H1 (cell line): ENCODE measurements at regions not wholly inside any gene's neighbourhood (a gene's known extent, or its start where the extent isn't known, plus 50 kb on each side); places are given as distances from the start of the nearest gene placed in this dataset.

Source experiments
- CTCF ChIA-PET: fragments of 300-600 bp; sonication (Branson Sonifier 250); formaldehyde crosslinking; loops from one replicate; lab custom pipeline; 2021; ENCODE audit not compliant: partially characterized antibody; lab: Charles Lee
- POLR2A ChIA-PET: fragments of 300-600 bp; sonication (Branson Sonifier 250); formaldehyde crosslinking; loops from one replicate; lab custom pipeline; 2021; ENCODE audit warnings: inconsistent platforms; ENCODE audit not compliant: partially characterized antibody; lab: Charles Lee
- DNase-seq, 2 experiments: peaks; one replicate each; pipeline versions ENCODE4 v3.0.0 to v3.0.0-alpha.2; 2010 to 2022; ENCODE audit warnings: low spot score in 2 of 2, low read depth in 1 of 2, mixed read lengths in 1 of 2
- FAIRE-seq: peaks from 2 replicates; lab custom pipeline; 2011; peaks lifted over from hg19 to GRCh38; lab: Jason Lieb, UNC
- H2AFZ ChIP-seq: 2 replicates; pipeline ENCODE4 v1.8.1; 2012; ENCODE audit warnings: low read length, inconsistent platforms
- H2AK5ac ChIP-seq: 2 replicates; pipeline ENCODE4 v1.6.1; 2013; ENCODE audit warnings: low read depth, low read length
- H2BK120ac ChIP-seq: replicated peaks from 2 replicates; pipeline ENCODE3; 2013; ENCODE audit warnings: low read depth, low read length, inconsistent platforms
- H2BK12ac ChIP-seq: 2 replicates; pipeline ENCODE4 v1.6.1; 2013; ENCODE audit warnings: low read depth, low read length
- H2BK15ac ChIP-seq: 2 replicates; pipeline ENCODE4 v1.6.1; 2013; ENCODE audit warnings: low read length
- H2BK20ac ChIP-seq: 2 replicates; pipeline ENCODE4 v1.6.1; 2013; ENCODE audit warnings: low read length
- H2BK5ac ChIP-seq: 2 replicates; pipeline ENCODE4 v1.6.1; 2013; ENCODE audit warnings: low read depth, low read length
- H3K14ac ChIP-seq: 2 replicates; pipeline ENCODE4 v1.6.1; 2013; ENCODE audit warnings: inconsistent platforms; ENCODE audit not compliant: insufficient read length
- H3K18ac ChIP-seq: 2 replicates; pipeline ENCODE4 v1.6.1; 2013; ENCODE audit warnings: low read length; ENCODE audit errors: extremely low read depth
- H3K23ac ChIP-seq: 2 replicates; pipeline ENCODE4 v1.6.1; 2013; ENCODE audit warnings: inconsistent platforms; ENCODE audit not compliant: insufficient read length
- H3K23me2 ChIP-seq: 2 replicates; pipeline ENCODE4 v1.6.1; 2013; ENCODE audit warnings: low read depth, low read length
- H3K27ac ChIP-seq: 2 replicates; pipeline ENCODE4 v1.6.1; 2011; ENCODE audit warnings: low read depth, low read length, inconsistent platforms
- H3K27me3 ChIP-seq, 4 experiments: replicated peaks in 1 of 4; 1 replicate in 1 of 4; 2 replicates in 3 of 4; pipeline versions ENCODE4 v1.6.1 to v1.8.1; 2011 to 2013; ENCODE audit warnings: low read length in 3 of 4, mild to moderate bottlenecking in 3 of 4, inconsistent platforms in 2 of 4, mixed read lengths in 2 of 4, moderate library complexity in 1 of 4; ENCODE audit not compliant: control insufficient read depth in 3 of 4, insufficient read depth in 3 of 4; ENCODE audit errors: extremely low read depth in 1 of 4
- H3K36me3 ChIP-seq, 4 experiments: 2 replicates each; pipeline versions ENCODE4 v1.6.1 to v1.8.1; 2011 to 2013; ENCODE audit warnings: mild to moderate bottlenecking in 4 of 4, low read length in 3 of 4, moderate library complexity in 2 of 4, control low read depth in 1 of 4, inconsistent platforms in 1 of 4; ENCODE audit not compliant: insufficient read depth in 4 of 4, control insufficient read depth in 2 of 4
- H3K4ac ChIP-seq: replicated peaks from 2 replicates; pipeline ENCODE3; 2013; ENCODE audit warnings: low read length, low read depth, mixed read lengths, inconsistent platforms; ENCODE audit not compliant: insufficient read length
- H3K4me1 ChIP-seq, 4 experiments: replicated peaks in 1 of 4; 1 replicate in 1 of 4; 2 replicates in 3 of 4; pipeline versions ENCODE4 v1.6.1 to v1.8.1; 2011 to 2013; ENCODE audit warnings: low read length in 3 of 4, inconsistent platforms in 2 of 4, mixed read lengths in 1 of 4; ENCODE audit not compliant: insufficient read depth in 4 of 4, control insufficient read depth in 3 of 4
- H3K4me2 ChIP-seq, 2 experiments: 2 replicates each; pipeline versions ENCODE4 v1.6.1 to v1.8.1; 2011 to 2013; ENCODE audit warnings: low read depth in 2 of 2, low read length in 2 of 2, control low read depth in 1 of 2, inconsistent platforms in 1 of 2, mild to moderate bottlenecking in 1 of 2; ENCODE audit not compliant: insufficient read depth in 1 of 2
- H3K4me3 ChIP-seq, 4 experiments: fragments of 200-600, 300-600 bp in 1 of 4; sonication (generic), shearing (Covaris generic), sonication (Bioruptor Twin) in 1 of 4; 2 replicates each; pipeline versions ENCODE4 v1.5.1 to v1.8.1; 2011 to 2016; ENCODE audit warnings: low read length in 4 of 4, low read depth in 3 of 4, control low read depth in 2 of 4, inconsistent platforms in 2 of 4, mild to moderate bottlenecking in 2 of 4, mixed read lengths in 1 of 4, moderate library complexity in 1 of 4; ENCODE audit not compliant: insufficient read depth in 2 of 4; ENCODE audit errors: extremely low read depth in 1 of 4
- H3K56ac ChIP-seq: replicated peaks from 2 replicates; pipeline ENCODE3; 2013; ENCODE audit warnings: low read depth, mild to moderate bottlenecking, mixed read lengths, low read length, inconsistent platforms; ENCODE audit not compliant: insufficient read length
- H3K79me1 ChIP-seq: 2 replicates; pipeline ENCODE4 v1.6.1; 2013; ENCODE audit warnings: low read depth, low read length, control low read depth
- H3K79me2 ChIP-seq, 2 experiments: 2 replicates each; pipeline versions ENCODE4 v1.6.1 to v1.8.1; 2012 to 2013; ENCODE audit warnings: low read length in 2 of 2, mild to moderate bottlenecking in 2 of 2, inconsistent platforms in 1 of 2; ENCODE audit not compliant: insufficient read depth in 2 of 2, control insufficient read depth in 1 of 2
- H3K9ac ChIP-seq, 4 experiments: replicated peaks in 1 of 4; 1 replicate in 1 of 4; 2 replicates in 3 of 4; pipeline versions ENCODE4 v1.6.1 to v1.8.1; 2011 to 2013; ENCODE audit warnings: low read depth in 3 of 4, low read length in 3 of 4, control low read depth in 2 of 4, mild to moderate bottlenecking in 2 of 4, moderate library complexity in 2 of 4, inconsistent platforms in 1 of 4; ENCODE audit errors: extremely low read depth in 1 of 4
- H3K9me3 ChIP-seq, 2 experiments: 2 replicates each; pipeline versions ENCODE4 v1.6.1 to v1.8.1; 2012 to 2013; ENCODE audit warnings: mild to moderate bottlenecking in 2 of 2, moderate library complexity in 2 of 2, control low read depth in 1 of 2, inconsistent platforms in 1 of 2, low read depth in 1 of 2, low read length in 1 of 2, mixed read lengths in 1 of 2; ENCODE audit not compliant: insufficient read depth in 2 of 2
- H4K20me1 ChIP-seq, 2 experiments: replicated peaks in 1 of 2; 2 replicates each; pipeline versions ENCODE3 to v1.8.1; 2011 to 2013; ENCODE audit warnings: inconsistent platforms in 2 of 2, low read length in 2 of 2, mild to moderate bottlenecking in 1 of 2; ENCODE audit not compliant: insufficient read depth in 2 of 2, control insufficient read depth in 1 of 2
- H4K5ac ChIP-seq: 2 replicates; pipeline ENCODE4 v1.6.1; 2013; ENCODE audit warnings: low read length, low read depth, mixed read lengths, inconsistent platforms; ENCODE audit not compliant: insufficient read length
- H4K8ac ChIP-seq: 2 replicates; pipeline ENCODE4 v1.8.0; 2013; ENCODE audit warnings: mild to moderate bottlenecking, moderate library complexity, low read length, inconsistent platforms; ENCODE audit not compliant: insufficient read depth; ENCODE audit errors: extremely low read depth
- H4K91ac ChIP-seq: replicated peaks from 2 replicates; pipeline ENCODE3; 2013; ENCODE audit warnings: low read length, mixed read lengths, inconsistent platforms; ENCODE audit not compliant: insufficient read length
- CTBP2 ChIP-seq: IDR thresholded peaks from 2 replicates; pipeline ENCODE4 v1.7.0; 2011; ENCODE audit warnings: borderline replicate concordance, mild to moderate bottlenecking, moderate library complexity, mixed read lengths, low read length; ENCODE audit not compliant: insufficient read depth, insufficient read length
- POLR2AphosphoS5 ChIP-seq: IDR thresholded peaks from 2 replicates; pipeline ENCODE4 v1.6.1; 2011; ENCODE audit warnings: low read depth, low read length
- POU5F1 ChIP-seq: IDR thresholded peaks from 2 replicates; pipeline ENCODE4 v1.6.1; 2011; ENCODE audit warnings: low read depth, mild to moderate bottlenecking, low read length, moderate library complexity
- SUZ12 ChIP-seq: fragments of 200-600 bp; sonication (generic); IDR thresholded peaks from 2 replicates; pipeline ENCODE4 v1.6.1; 2012; ENCODE audit warnings: mild to moderate bottlenecking, inconsistent platforms, low read length, moderate library complexity, mixed read lengths
- TCF12 ChIP-seq: IDR thresholded peaks from 2 replicates; pipeline ENCODE4 v1.6.1; 2011; ENCODE audit warnings: low read depth, mild to moderate bottlenecking, low read length
- WGBS, 2 experiments: shearing (Covaris generic) in 1 of 2; methylation state at CpG; one replicate each; pipeline versions ENCODE4 v1.1.6 to v1.1.7; 2013 to 2015; ENCODE audit warnings: low lambda C conversion rate in 2 of 2, mixed read lengths in 2 of 2, inconsistent platforms in 1 of 2, low coverage in 1 of 2, missing lambda C conversion rate in 1 of 2; ENCODE audit not compliant: insufficient replicate concordance in 2 of 2, insufficient coverage in 1 of 2, insufficient read length in 1 of 2; ENCODE audit errors: extremely low coverage in 1 of 2, missing lambda C conversion rate in 1 of 2; 5-methylcytosine and 5-hydroxymethylcytosine counted together
- TF ChIP-seq, protein P1 (sequence below): IDR thresholded peaks from 2 replicates; pipeline ENCODE4 v1.6.1; 2012; ENCODE audit warnings: low read length, inconsistent platforms

DNA sequence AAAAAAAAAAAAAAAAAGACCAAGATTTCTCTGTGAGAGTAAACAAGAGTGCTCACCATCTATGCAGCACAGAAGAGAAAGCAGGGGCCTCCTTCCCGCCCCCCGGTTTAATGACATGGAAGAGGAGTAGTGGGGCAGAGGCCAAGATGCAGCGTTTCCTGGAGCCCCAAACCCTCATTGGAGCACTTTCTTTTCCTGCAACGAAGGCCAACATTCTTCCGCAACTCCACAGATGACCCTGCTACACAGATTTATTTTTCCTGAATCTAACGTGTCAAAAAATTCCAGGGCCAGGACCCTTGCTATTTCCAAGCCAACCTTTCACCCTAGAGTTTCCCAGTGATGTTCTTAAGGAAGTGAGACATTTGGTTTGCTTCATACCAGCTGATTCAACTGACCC lies 189.6 kb downstream of the MIB1 start:
- Histone ChIP-seq H4K8ac (no peak overlapping the region), H3K27me3 (peaks cover 2 to 43% (median 25%) of the 10 kb centered on the region in 4 experiments; a peak in 6 of 7 replicates), H2BK5ac (no peak overlapping the region), H3K4ac (no peak overlapping the region), H4K91ac (no peak overlapping the region), H2BK12ac (no peak overlapping the region), H3K18ac (no peak overlapping the region), H2BK20ac (no peak overlapping the region), H3K14ac (no peak overlapping the region), H3K27ac (no peak overlapping the region), H2BK120ac (no peak overlapping the region), H3K4me2 (no peak overlapping the region), H3K56ac (no peak overlapping the region), H3K23me2 (no peaks in the 10 kb centered on the region), H3K4me3 (no peak overlapping the region), H2AK5ac (no peak overlapping the region), H4K20me1 (peaks cover 0 to 2% of the 10 kb centered on the region in 2 experiments), H4K5ac (no peak overlapping the region), H3K9ac (no peak overlapping the region), H2AFZ (no peak overlapping the region), H2BK15ac (no peak overlapping the region), H3K4me1 (peaks cover 2 to 10% (median 6%) of the 10 kb centered on the region in 4 experiments; a peak in 5 of 7 replicates), H3K23ac (no peak overlapping the region), H3K9me3 (no peaks in the 10 kb centered on the region), H3K36me3 (no peaks in the 10 kb centered on the region), H3K79me2 (no peaks in the 10 kb centered on the region), H3K79me1 (no peaks in the 10 kb centered on the region)
- 77% methylated on average over 6 of the region's 6 CpGs; no CpG with 5 or more reads in 1 of the 2 experiments for WGBS, 2 experiments
- DNase-seq (no peak), FAIRE-seq (no peak)
- no peak for TF ChIP-seq POU5F1
- TF ChIP-seq POLR2AphosphoS5: no peak
- no peak for TF ChIP-seq TCF12
- TF ChIP-seq SUZ12: no peak
- TF ChIP-seq, protein P1, sequence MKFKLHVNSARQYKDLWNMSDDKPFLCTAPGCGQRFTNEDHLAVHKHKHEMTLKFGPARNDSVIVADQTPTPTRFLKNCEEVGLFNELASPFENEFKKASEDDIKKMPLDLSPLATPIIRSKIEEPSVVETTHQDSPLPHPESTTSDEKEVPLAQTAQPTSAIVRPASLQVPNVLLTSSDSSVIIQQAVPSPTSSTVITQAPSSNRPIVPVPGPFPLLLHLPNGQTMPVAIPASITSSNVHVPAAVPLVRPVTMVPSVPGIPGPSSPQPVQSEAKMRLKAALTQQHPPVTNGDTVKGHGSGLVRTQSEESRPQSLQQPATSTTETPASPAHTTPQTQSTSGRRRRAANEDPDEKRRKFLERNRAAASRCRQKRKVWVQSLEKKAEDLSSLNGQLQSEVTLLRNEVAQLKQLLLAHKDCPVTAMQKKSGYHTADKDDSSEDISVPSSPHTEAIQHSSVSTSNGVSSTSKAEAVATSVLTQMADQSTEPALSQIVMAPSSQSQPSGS: no peak
- TF ChIP-seq CTBP2: no peak
- ChIA-PET CTCF (interaction anchor here (1.1 kb wide), 1 partner anchor 8 kb away, joined by 3 read pairs; no protein-coding TSS in a partner anchor), POLR2A (no interaction called here)
